Retina (tissue), 1 donor: ENCODE measurements at regions not wholly inside any gene's neighbourhood (a gene's known extent, or its start where the extent isn't known, plus 50 kb on each side); places are given as distances from the start of the nearest gene placed in this dataset.
"Not testable (repeated sequence)": the region's sequence is repeated elsewhere in the genome, so short reads cannot be mapped to it uniquely, and the experiment has no call there.

Experiments
- DNase-seq: peaks from one replicate; pipeline ENCODE4 v3.0.0-alpha.2; 2016

DNA sequence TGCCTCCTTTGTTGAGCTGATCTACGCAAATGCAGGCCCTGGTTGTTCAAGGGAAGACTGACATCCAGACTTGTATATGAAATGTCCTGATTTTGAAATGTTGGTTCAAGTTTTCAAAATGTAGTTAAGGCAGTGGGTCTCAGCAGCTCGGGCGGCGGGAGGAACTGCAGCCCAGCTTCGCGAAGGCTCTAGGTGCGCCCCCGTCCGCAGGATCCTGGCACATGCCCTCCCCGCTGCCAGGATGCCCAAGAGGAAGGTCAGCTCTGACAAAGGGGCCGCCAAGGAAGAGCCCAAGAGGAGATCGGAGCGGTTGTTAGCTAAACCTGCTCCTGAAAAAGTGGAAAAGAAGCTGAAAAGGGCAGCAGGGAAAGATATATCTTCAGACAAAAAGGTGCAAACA is 1310.1 kb downstream of the ADGRL3 start:
- no peak for DNase-seq

- DNase-seq: no peak
These were observed 1300.2 kb downstream of the ADGRL3 start for GRCh38 chr4:62500296-62500695.

DNA sequence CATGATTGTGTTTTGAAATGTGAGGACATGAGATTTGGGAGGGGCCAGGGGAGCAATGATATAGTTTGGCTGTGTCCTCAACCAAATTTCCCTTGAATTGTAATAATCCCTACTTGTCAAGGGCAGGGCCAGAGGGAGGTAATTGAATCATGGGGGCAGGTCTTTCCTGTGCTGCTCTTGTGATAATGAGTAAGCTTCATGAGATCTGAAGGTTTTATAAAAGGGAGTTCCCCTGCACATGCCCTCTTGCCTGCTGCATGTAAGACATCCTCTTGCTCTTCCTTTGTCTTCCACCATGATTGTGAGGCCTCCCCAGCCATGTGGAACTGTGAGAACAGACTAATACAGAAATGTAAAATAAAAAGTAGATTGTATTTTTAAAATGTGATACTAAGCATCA is 1294.9 kb downstream of the ADGRL3 start:
- no peak for DNase-seq

DNA sequence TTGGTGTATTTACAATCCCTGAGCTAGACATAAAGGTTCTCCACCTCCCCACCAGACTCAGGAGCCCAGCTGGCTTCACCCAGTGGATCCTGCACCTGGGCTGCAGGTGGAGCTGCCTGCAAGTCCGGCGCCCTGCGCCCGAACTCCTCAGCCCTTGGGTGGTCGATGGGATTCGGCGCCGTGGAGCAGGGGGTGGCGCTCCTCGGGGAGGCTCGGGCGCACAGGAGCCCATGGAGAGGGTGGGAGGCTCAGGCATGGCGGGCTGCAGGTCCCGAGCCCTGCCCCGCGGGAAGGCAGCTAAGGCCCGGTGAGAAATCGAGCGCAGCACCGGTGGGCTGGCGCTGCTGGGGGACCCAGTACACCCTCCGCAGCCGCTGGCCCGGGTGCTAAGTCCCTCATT is 1291.6 kb downstream of the ADGRL3 start:
- not testable (repeated sequence) for DNase-seq

GRCh38 chr4:62490635-62491034 is 1290.5 kb downstream of the ADGRL3 start:
- DNase-seq: no peak

GRCh38 chr4:62487016-62487415 is 1286.9 kb downstream of the ADGRL3 start:
- no peak for DNase-seq

- DNase-seq: no peak
These were observed 1284.2 kb downstream of the ADGRL3 start for GRCh38 chr4:62484357-62484756.

DNA sequence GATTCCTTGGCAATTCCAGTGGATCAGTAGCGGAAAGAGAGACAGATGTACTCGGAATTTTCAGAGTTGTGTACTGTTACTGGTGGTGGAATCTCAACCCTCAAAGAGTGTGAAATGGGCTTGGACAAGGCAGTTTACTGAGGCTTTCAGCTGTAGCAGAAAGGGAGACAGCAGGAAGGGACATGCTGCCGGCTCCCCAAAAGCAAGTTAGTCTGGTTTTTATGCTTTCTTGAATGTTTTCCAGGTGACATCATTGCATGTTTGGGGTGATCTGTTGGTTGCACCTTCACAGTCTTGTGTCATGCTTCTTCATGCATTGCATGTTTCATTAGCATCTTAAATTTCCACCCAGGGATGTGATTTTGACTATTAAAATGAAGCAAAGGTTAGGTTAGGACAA is 1282.2 kb downstream of the ADGRL3 start:
- no peak for DNase-seq

DNA sequence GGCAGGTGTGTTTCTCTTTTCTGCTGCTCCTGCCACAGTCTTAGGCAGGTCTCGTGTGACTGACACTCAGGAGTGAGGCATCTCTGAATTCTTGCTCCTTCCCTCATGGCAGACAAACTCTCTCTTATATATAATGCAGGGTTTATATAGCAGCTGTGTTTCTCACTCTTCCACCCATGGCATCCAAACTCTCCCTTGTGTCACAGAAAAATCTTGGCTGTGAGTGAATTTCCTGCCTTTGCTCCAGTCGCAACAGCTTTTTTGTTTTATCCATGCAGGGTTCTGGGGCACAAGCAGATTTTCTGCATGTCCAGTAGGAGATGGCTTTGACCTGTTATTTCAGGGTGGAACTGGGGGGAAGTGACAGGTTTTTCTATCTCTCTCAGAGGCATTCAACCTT is 1275.5 kb downstream of the ADGRL3 start:
- no peak for DNase-seq

- no peak for DNase-seq
These were observed 1274.7 kb downstream of the ADGRL3 start for GRCh38 chr4:62474802-62475201.

GRCh38 chr4:62471021-62471420 is 1270.9 kb downstream of the ADGRL3 start:
- DNase-seq: no peak

- DNase-seq: no peak
These were observed 1270.4 kb downstream of the ADGRL3 start for GRCh38 chr4:62470421-62470983.

- DNase-seq: no peak
These were observed 1269.9 kb downstream of the ADGRL3 start for GRCh38 chr4:62470020-62470419.

GRCh38 chr4:62461961-62462360 is 1261.8 kb downstream of the ADGRL3 start:
- DNase-seq: no peak

DNA sequence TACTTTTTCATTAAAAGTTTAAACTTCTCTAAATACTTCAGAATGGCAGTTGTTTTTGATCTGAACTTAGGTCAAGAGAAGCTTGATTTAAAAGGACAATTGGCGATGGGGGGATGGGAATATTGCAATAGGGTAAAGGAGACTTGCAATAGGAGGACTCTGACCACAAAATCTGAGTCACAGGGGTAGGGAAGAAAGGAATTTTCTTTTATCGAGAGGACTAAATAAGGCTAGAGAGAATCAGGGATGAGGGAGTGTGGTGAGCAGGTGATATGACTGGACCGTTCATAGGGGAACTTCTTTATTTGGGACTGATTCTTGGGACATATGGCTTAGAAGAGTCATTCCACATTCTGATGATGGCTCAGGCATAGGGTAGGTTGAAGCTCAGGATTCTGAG is 1260.2 kb downstream of the ADGRL3 start:
- no peak for DNase-seq

DNA sequence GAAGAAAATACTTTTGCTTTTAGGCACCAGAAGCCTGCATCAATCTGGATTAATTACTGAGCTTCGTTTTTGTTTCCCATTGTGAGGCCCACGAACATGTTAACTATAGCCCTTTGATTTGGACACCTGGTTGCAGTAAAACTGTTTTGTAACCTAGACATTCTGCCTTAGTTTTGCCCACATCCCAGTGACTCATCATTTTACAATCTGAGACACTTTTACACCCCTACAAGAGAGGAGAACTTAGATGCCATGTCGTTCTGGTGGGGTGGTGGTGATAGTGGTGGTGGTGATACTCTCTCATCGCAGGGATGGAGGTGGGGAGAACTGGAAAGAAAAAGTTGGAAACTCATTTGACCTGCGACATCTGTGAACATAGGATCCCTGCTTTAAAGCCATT is 1257.2 kb downstream of the ADGRL3 start:
- no peak for DNase-seq

DNA sequence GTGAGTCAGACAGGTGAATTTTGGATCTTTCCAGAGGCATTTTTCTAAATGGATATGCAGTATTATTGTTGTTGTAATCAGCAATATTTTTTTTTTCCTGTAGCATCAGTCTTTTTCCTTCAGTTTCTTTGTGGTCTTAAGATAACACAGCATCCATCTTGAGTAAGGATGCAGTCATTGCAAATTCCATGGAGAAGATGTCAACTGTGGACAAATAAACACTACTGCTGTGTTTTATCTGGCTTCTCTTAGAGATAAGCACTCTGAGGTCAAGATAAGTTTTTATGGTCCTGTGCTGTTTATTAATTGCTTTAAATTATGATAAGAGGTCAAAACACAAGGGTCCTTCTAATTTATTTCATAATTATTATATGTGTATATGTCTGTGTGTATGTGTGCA is 1255.7 kb downstream of the ADGRL3 start:
- no peak for DNase-seq

DNA sequence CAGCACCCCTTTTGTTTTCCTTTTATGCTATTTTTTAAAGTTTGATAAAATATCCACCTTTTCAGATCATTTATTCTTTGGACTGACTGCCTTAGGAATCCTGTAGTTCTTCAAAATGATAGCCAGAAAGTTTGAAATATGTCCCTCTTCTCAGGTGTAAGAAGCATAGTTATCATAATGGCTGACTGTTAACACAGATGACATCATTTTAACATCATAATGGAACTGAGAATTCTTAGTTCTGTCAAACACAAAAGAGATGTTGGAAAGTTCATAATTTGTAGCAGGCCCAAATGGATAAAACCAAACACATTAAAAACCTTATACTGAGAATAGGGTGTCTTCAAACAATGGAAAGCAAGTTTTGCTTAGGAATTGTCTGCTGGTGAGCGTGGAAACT is 1254.4 kb downstream of the ADGRL3 start:
- DNase-seq: no peak

DNA sequence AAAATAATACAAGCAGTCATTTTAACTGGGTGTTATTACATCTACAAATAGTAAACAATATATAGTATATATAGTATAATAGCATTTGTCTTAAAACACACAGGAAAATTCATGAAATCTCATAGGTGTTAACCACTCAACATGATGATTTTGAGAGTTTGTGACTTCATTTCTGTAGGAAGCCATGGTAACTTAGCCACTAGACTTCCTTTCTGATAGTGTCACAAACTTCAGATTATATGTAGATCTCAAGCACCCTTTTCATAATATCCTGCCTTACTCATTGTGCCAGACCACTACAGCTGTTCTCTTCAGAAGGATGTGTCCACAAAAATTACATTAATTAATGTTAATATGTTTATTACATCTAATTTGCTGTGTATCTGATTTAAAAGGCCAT is 1250.6 kb downstream of the ADGRL3 start:
- DNase-seq: no peak

DNA sequence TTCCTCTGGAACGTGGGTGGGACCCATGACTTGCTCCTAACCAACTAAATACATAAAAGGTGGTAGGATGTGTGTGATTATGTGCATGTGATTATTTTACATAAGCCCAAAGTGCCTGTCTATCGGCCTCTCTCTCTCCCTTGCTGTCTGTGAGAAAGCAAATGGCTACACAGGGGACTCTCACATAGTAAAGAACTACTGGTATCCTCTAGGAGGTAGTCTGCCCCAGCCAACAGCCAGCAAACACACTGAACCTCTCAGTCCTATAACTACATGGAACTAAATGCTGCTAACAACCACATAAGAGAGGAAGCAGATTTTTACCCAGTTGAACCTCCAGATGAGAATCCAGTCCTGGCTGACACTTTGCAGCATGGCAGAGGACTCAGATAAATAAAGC is 1249.4 kb downstream of the ADGRL3 start:
- no peak for DNase-seq

GRCh38 chr4:62448911-62449310 is 1248.8 kb downstream of the ADGRL3 start:
- no peak for DNase-seq

- no peak for DNase-seq
These were observed 1238.9 kb downstream of the ADGRL3 start for GRCh38 chr4:62439051-62439450.

GRCh38 chr4:62434921-62435320 is 1234.8 kb downstream of the ADGRL3 start:
- no peak for DNase-seq

DNA sequence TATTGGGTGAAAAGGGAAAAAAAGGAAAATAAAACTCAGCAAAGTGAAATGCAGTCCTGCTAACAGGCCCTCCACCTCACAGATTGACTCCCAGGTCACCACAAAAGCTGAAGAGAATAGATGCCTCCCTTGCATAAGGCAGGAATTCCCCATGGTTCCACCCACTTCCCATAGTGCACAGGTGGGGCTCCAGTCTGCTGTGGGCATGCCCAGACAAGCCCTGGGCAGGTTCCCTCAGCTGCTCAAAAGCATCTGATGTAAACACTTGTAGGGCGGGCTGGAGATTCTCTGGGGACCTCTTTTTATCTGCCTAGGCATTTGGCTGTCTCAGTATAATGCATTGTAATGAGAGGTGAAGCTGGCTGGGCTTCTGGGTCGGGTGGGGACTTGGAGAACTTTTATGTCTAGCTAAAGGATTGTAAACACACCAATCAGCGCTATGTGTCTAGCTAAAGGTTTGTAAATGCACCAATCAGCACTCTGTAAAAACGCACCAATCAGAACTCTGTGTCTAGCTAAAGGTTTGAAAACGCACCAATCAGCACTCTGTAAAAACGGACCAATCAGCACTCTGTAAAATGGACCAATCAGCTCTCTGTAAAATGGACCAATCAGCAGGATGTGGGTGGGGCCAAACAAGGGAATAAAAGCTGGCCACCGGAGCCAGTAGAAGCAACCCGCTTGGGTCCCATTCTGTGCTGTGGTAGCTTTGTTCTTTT is 1231.5 kb downstream of the ADGRL3 start:
- DNase-seq: not testable (repeated sequence)

- DNase-seq: no peak
These were observed 1229.2 kb downstream of the ADGRL3 start for GRCh38 chr4:62429297-62429696.
